Kasumi-1 (cell line): ENCODE measurements at regions not wholly inside any gene's neighbourhood (a gene's known extent, or its start where the extent isn't known, plus 50 kb on each side); places are given as distances from the start of the nearest gene placed in this dataset.

Source experiments
- DNase-seq, 2 experiments: peaks; one replicate each; lab custom pipeline; 2025; lab: John Stamatoyannopoulos, UW

- no peak for DNase-seq
Measured at GRCh38 chr4:26104056-26104685, 190.2 kb downstream of the SMIM20 start.

GRCh38 chr4:26105337-26105736 is 191.3 kb downstream of the SMIM20 start:
- no peak for DNase-seq

- no peak for DNase-seq
Measured at GRCh38 chr4:26105815-26106699, 192.0 kb downstream of the SMIM20 start.

GRCh38 chr4:26106776-26107175 is 192.8 kb downstream of the SMIM20 start:
- no peak for DNase-seq

- DNase-seq = no peak
Measured at GRCh38 chr4:26108054-26108453, 194.0 kb downstream of the SMIM20 start.

GRCh38 chr4:26110493-26110892 is 196.5 kb downstream of the SMIM20 start:
- no peak for DNase-seq

- DNase-seq = no peak
Measured at GRCh38 chr4:26113339-26113940, 199.4 kb downstream of the SMIM20 start.

- DNase-seq = no peak
Measured at GRCh38 chr4:26116057-26116456, 202.0 kb downstream of the SMIM20 start.

GRCh38 chr4:26120098-26120825 is 200.6 kb upstream of the RBPJ start:
- no peak for DNase-seq

GRCh38 chr4:26122690-26123089 is 198.1 kb upstream of the RBPJ start:
- no peak for DNase-seq

GRCh38 chr4:26124753-26125321 is 196.0 kb upstream of the RBPJ start:
- peak in 1 of 2 experiments; percentile 12 for DNase-seq

GRCh38 chr4:26126143-26126718 is 194.6 kb upstream of the RBPJ start:
- peak; percentile 29 to 47 for DNase-seq

- DNase-seq = no peak
Measured at GRCh38 chr4:26126994-26127393, 193.8 kb upstream of the RBPJ start.

GRCh38 chr4:26127851-26128337 is 192.9 kb upstream of the RBPJ start:
- DNase-seq = no peak

GRCh38 chr4:26130173-26130572 is 190.6 kb upstream of the RBPJ start:
- DNase-seq = no peak

GRCh38 chr4:26130841-26131432 is 189.9 kb upstream of the RBPJ start:
- DNase-seq = no peak

- DNase-seq = no peak
Measured at GRCh38 chr4:26131711-26132110, 189.1 kb upstream of the RBPJ start.

- DNase-seq = no peak
Measured at GRCh38 chr4:26132858-26133257, 188.0 kb upstream of the RBPJ start.

- DNase-seq = no peak
Measured at GRCh38 chr4:26133840-26134239, 187.0 kb upstream of the RBPJ start.

- DNase-seq = no peak
Measured at GRCh38 chr4:26135331-26135730, 185.5 kb upstream of the RBPJ start.

GRCh38 chr4:26136615-26137014 is 184.2 kb upstream of the RBPJ start:
- no peak for DNase-seq
